ENCODE measurements at regions not wholly inside any gene's neighbourhood (a gene's known extent, or its start where the extent isn't known, plus 50 kb on each side); places are given as distances from the start of the nearest gene placed in this dataset.
A peak's percentile ranks its signal among the peaks of the same experiment; 100 is the strongest.

DNA sequence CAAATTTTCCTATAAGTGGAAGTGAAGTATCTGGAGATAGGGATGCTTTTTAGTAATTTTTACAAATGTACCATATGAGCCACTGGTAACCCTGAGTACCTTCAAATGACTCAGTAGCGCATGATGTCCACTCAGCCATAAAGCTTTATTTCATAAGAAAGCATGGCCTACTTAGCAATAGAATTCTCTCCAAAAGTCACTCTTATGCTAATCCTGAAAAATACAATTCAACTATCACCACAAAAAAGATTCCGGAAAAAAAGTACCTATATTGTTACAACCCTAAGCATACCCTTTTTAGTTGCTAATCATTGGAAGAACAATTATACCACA lies 732.2 kb downstream of the SOCS6 start:
- TF ChIP-seq, protein P1, sequence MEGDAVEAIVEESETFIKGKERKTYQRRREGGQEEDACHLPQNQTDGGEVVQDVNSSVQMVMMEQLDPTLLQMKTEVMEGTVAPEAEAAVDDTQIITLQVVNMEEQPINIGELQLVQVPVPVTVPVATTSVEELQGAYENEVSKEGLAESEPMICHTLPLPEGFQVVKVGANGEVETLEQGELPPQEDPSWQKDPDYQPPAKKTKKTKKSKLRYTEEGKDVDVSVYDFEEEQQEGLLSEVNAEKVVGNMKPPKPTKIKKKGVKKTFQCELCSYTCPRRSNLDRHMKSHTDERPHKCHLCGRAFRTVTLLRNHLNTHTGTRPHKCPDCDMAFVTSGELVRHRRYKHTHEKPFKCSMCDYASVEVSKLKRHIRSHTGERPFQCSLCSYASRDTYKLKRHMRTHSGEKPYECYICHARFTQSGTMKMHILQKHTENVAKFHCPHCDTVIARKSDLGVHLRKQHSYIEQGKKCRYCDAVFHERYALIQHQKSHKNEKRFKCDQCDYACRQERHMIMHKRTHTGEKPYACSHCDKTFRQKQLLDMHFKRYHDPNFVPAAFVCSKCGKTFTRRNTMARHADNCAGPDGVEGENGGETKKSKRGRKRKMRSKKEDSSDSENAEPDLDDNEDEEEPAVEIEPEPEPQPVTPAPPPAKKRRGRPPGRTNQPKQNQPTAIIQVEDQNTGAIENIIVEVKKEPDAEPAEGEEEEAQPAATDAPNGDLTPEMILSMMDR (IDR thresholded peaks at IDR 0.05; ENCODE audit: extremely low read depth, missing control alignments): no peak
- DNase-seq (ENCODE audit: low spot score): no peak

DNA sequence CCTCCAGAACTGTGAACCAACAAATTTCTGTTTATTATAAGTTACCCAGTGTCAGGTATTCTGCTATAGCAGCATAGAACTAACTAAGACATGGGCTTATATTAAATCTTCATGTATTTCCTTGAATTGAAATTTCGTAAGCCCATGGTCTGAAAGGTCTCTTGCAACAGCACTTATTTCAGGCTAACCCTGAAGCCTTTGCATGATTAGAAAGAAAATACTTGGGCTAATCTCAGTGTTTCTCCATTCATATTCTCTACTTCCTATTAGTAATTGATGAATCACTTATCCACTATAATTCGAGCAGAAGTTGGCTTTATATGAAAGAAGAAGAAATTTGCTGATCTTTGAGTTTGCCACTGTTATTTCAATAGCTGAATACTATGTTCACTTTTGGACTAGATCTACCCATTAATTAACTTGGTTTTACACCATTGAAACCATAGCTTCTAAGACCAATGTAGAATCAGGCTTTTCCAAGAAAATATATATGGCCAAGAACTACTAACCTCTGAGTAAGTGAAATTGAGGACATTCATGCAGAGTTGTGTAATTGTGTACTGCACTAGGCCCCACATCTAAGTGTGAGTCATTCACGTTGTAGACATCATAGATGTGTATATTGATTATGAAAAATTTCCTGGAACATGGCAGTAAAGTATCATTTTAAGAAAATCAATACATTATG lies 731.6 kb downstream of the SOCS6 start:
- no peak for DNase-seq (ENCODE audit: low spot score)
- TF ChIP-seq, protein P1 (IDR thresholded peaks at IDR 0.05; ENCODE audit: extremely low read depth, missing control alignments): no peak

GRCh38 chr18:71018816-71019215 lies 730.0 kb downstream of the SOCS6 start:
- TF ChIP-seq, protein P1 (IDR thresholded peaks at IDR 0.05; ENCODE audit: extremely low read depth, missing control alignments): no peak
- no peak for DNase-seq (ENCODE audit: low spot score)

GRCh38 chr18:71012789-71013188 lies 723.9 kb downstream of the SOCS6 start:
- no peak for DNase-seq (ENCODE audit: low spot score)
- TF ChIP-seq, protein P1 (IDR thresholded peaks at IDR 0.05; ENCODE audit: extremely low read depth, missing control alignments): no peak

- peak; percentile 33 for DNase-seq (ENCODE audit: low spot score)
- TF ChIP-seq, protein P1 (IDR thresholded peaks at IDR 0.05; ENCODE audit: extremely low read depth, missing control alignments): no peak
Observed at GRCh38 chr18:71011389-71011788, 722.5 kb downstream of the SOCS6 start.

DNA sequence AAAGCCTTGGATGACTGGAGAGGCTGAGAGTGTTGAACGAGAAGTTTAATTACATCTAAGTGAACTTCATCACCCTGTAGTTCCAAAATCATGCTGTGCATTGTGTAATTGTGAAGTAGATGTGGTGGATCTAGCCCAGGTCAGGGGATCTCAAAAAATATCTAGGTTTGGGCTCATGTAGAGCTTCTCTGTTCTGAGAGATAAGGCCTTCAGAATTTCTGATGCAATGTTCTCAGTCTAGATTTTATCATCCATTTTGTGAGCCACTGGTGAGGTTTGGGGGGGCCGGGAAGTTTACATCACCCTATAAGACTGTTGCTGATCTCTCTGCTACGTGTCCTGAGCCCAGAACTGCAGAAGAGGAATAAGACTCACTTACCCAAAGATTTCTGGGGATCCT lies 719.4 kb downstream of the SOCS6 start:
- no peak for DNase-seq (ENCODE audit: low spot score)

GRCh38 chr18:71001597-71001996 lies 712.8 kb downstream of the SOCS6 start:
- TF ChIP-seq, protein P1 (IDR thresholded peaks at IDR 0.05; ENCODE audit: extremely low read depth, missing control alignments): no peak
- no peak for DNase-seq (ENCODE audit: low spot score)

More for the DNA sequence above, 719.4 kb downstream of the SOCS6 start:
- TF ChIP-seq, protein P1 (IDR thresholded peaks at IDR 0.05; ENCODE audit: extremely low read depth, missing control alignments): no peak
